Omental fat pad (tissue), 3 donors: ENCODE measurements at regions not wholly inside any gene's neighbourhood (a gene's known extent, or its start where the extent isn't known, plus 50 kb on each side); places are given as distances from the start of the nearest gene placed in this dataset.

ENCODE experiments used
- ATAC-seq: fragments of 150-250 bp; one replicate; pipeline ENCODE4 v1.9.1; 2016; ENCODE audit warnings: mild to moderate bottlenecking, moderate library complexity; ENCODE audit not compliant: low FRiP score
- DNase-seq: peaks from one replicate; pipeline ENCODE4 v3.0.0-alpha.2; 2019; ENCODE audit warnings: low spot score
- CTCF ChIP-seq, 3 donors: fragments of 450-650 bp; IDR thresholded peaks; one replicate each; pipeline ENCODE4 v1.5.1; 2016 to 2017; ENCODE audit warnings: antibody characterized with exemption in 3 of 3, mild to moderate bottlenecking in 3 of 3, moderate library complexity in 2 of 3

- TF ChIP-seq CTCF (IDR thresholded peaks at IDR 0.05): no peak
- ATAC-seq (no peak), DNase-seq (no peak)
Measured at GRCh38 chr3:168467115-168467714, 371.5 kb upstream of the GOLIM4 start.

GRCh38 chr3:168461793-168462192 lies 366.1 kb upstream of the GOLIM4 start:
- no peak for TF ChIP-seq CTCF (IDR thresholded peaks at IDR 0.05)
- DNase-seq: no peak
- ATAC-seq: no peak

- no peak for TF ChIP-seq CTCF (IDR thresholded peaks at IDR 0.05)
- DNase-seq (no peak), ATAC-seq (no peak)
Measured at GRCh38 chr3:168459226-168459784, 363.6 kb upstream of the GOLIM4 start.

- ATAC-seq: no peak
- TF ChIP-seq CTCF (IDR thresholded peaks at IDR 0.05): no peak
- no peak for DNase-seq
Measured at GRCh38 chr3:168457954-168458539, 362.3 kb upstream of the GOLIM4 start.

- ATAC-seq (no peak), DNase-seq (no peak)
- no peak for TF ChIP-seq CTCF (IDR thresholded peaks at IDR 0.05)
Measured at GRCh38 chr3:168455814-168456213, 360.1 kb upstream of the GOLIM4 start.

- ATAC-seq: no peak
- TF ChIP-seq CTCF (IDR thresholded peaks at IDR 0.05): no peak
- no peak for DNase-seq
Measured at GRCh38 chr3:168453623-168454022, 357.9 kb upstream of the GOLIM4 start.

GRCh38 chr3:168443965-168444364 lies 348.2 kb upstream of the GOLIM4 start:
- TF ChIP-seq CTCF (IDR thresholded peaks at IDR 0.05): no peak
- no peak for DNase-seq

More at GRCh38 chr3:168443965-168444364, 348.2 kb upstream of the GOLIM4 start:
- no peak for ATAC-seq
